BLaER1 treated with 17β-estradiol and CSF1 and Interleukin-3, amounts not matched to agents 10 nM and 100 nM (cell line): ENCODE measurements at regions not wholly inside any gene's neighbourhood (a gene's known extent, or its start where the extent isn't known, plus 50 kb on each side); places are given as distances from the start of the nearest gene placed in this dataset.

ENCODE experiments used
- H3K27ac ChIP-seq, 11 experiments: shearing (Covaris generic); formaldehyde crosslinking; 2 replicates each; pipeline ENCODE4 v1.8.1; 2022
- H3K27me3 ChIP-seq, 11 experiments: shearing (Covaris generic); formaldehyde crosslinking; 2 replicates each; pipeline ENCODE4 v1.8.1; 2022
- H3K36me3 ChIP-seq, 11 experiments: shearing (Covaris generic); formaldehyde crosslinking; 2 replicates each; pipeline ENCODE4 v1.8.1; 2022
- H3K4me1 ChIP-seq, 10 experiments: shearing (Covaris generic); formaldehyde crosslinking; 2 replicates each; pipeline ENCODE4 v1.8.1; 2022
- H3K4me2 ChIP-seq, 11 experiments: shearing (Covaris generic); formaldehyde crosslinking; 2 replicates each; pipeline ENCODE4 v1.8.1; 2022
- H3K4me3 ChIP-seq, 10 experiments: shearing (Covaris generic); formaldehyde crosslinking; 2 replicates each; pipeline ENCODE4 v1.8.1; 2022
- H3K9ac ChIP-seq, 11 experiments: shearing (Covaris generic); formaldehyde crosslinking; 2 replicates each; pipeline ENCODE4 v1.8.1; 2022
- H3K9me3 ChIP-seq, 11 experiments: shearing (Covaris generic); formaldehyde crosslinking; replicated peaks in 1 of 11; 2 replicates each; pipeline ENCODE4 v1.8.1; 2022
- H4K20me1 ChIP-seq, 11 experiments: shearing (Covaris generic); formaldehyde crosslinking; 2 replicates each; pipeline ENCODE4 v1.8.1; 2022
- Cebpa-rat ChIP-seq, 11 experiments: shearing (Covaris generic); IDR thresholded peaks; 2 replicates each; pipeline ENCODE4 v1.8.1; 2022

- no peak for TF ChIP-seq Cebpa-rat (IDR thresholded peaks at IDR 0.05)
- no peaks in the 10 kb centered on the region for H3K9me3 ChIP-seq
- no peaks in the 10 kb centered on the region for H4K20me1 ChIP-seq
- no peak overlapping the region for H3K4me2 ChIP-seq
- no peak overlapping the region for H3K27ac ChIP-seq
- no peaks in the 10 kb centered on the region for H3K36me3 ChIP-seq
- H3K4me3 ChIP-seq: no peak overlapping the region
- no peak overlapping the region for H3K9ac ChIP-seq
- H3K27me3 ChIP-seq: no peaks in the 10 kb centered on the region
- H3K4me1 ChIP-seq: no peaks in the 10 kb centered on the region
Observed at GRCh38 chr14:29489911-29490425, 437.7 kb downstream of the PRKD1 start.

DNA sequence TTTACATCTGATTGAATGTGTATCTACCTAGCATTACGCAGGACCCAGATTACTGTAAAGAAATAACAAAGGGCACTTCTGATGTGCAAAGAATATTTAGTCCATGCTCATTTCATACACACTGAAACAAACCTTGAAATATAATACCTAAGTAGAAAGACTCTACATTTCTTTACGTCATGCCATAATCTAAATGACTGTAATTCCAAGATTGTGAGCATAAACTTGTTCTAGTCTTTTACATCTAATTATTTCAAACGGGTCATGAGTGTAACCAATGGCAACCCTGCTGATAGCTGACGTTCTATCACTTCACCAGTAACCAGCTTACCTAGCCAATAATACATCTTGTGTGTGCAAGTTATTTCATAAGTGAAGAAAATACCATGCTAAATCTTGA, 433.8 kb downstream of the PRKD1 start:
- H3K9me3 ChIP-seq: peaks cover 0 to 9% (median 6%) of the 10 kb centered on the region in 11 experiments; a peak in 6 of 22 replicates
- no peaks in the 10 kb centered on the region for H3K4me1 ChIP-seq
- TF ChIP-seq Cebpa-rat (IDR thresholded peaks at IDR 0.05): no peak
- no peak overlapping the region for H3K9ac ChIP-seq
- no peaks in the 10 kb centered on the region for H4K20me1 ChIP-seq
- H3K27me3 ChIP-seq: no peaks in the 10 kb centered on the region
- no peak overlapping the region for H3K4me3 ChIP-seq
- no peak overlapping the region for H3K4me2 ChIP-seq
- H3K27ac ChIP-seq: no peak overlapping the region
- no peaks in the 10 kb centered on the region for H3K36me3 ChIP-seq

GRCh38 chr14:29494312-29494711, 433.3 kb downstream of the PRKD1 start:
- Histone ChIP-seq H3K36me3 (no peaks in the 10 kb centered on the region), H4K20me1 (no peaks in the 10 kb centered on the region), H3K4me1 (no peaks in the 10 kb centered on the region), H3K4me3 (no peak overlapping the region), H3K27me3 (no peaks in the 10 kb centered on the region), H3K4me2 (no peak overlapping the region), H3K9ac (no peak overlapping the region), H3K9me3 (peaks cover 0 to 9% (median 6%) of the 10 kb centered on the region in 11 experiments; a peak in 6 of 22 replicates), H3K27ac (no peak overlapping the region)
- no peak for TF ChIP-seq Cebpa-rat (IDR thresholded peaks at IDR 0.05)

GRCh38 chr14:29503903-29504302, 423.7 kb downstream of the PRKD1 start:
- H3K27ac ChIP-seq: no peak overlapping the region
- no peaks in the 10 kb centered on the region for H3K27me3 ChIP-seq

GRCh38 chr14:29518335-29518734, 409.3 kb downstream of the PRKD1 start:
- Histone ChIP-seq H3K36me3 (no peaks in the 10 kb centered on the region), H3K27me3 (no peaks in the 10 kb centered on the region), H3K4me2 (no peak overlapping the region), H3K4me3 (no peak overlapping the region), H3K4me1 (no peaks in the 10 kb centered on the region), H4K20me1 (no peaks in the 10 kb centered on the region), H3K9ac (no peak overlapping the region), H3K27ac (no peak overlapping the region), H3K9me3 (peaks cover 8 to 17% (median 11%) of the 10 kb centered on the region in 11 experiments; a peak in 21 of 22 replicates)
- TF ChIP-seq Cebpa-rat (IDR thresholded peaks at IDR 0.05): no peak

More at GRCh38 chr14:29503903-29504302, 423.7 kb downstream of the PRKD1 start:
- no peak overlapping the region for H3K9ac ChIP-seq
- no peak for TF ChIP-seq Cebpa-rat (IDR thresholded peaks at IDR 0.05)
- H3K9me3 ChIP-seq: 0 out of 22 replicates have a peak, but pooled peaks cover 0 to 4% (median 0%) of the 10 kb centered on the region in 11 experiments
- no peaks in the 10 kb centered on the region for H3K4me1 ChIP-seq
- H3K4me3 ChIP-seq: no peak overlapping the region
- H3K4me2 ChIP-seq: no peak overlapping the region
- H4K20me1 ChIP-seq: no peaks in the 10 kb centered on the region
- no peaks in the 10 kb centered on the region for H3K36me3 ChIP-seq

GRCh38 chr14:29521526-29522137, 406.0 kb downstream of the PRKD1 start:
- Histone ChIP-seq H3K4me3 (no peak overlapping the region), H4K20me1 (no peaks in the 10 kb centered on the region), H3K9me3 (peaks cover 8 to 17% (median 11%) of the 10 kb centered on the region in 11 experiments; a peak in 21 of 22 replicates), H3K4me2 (no peak overlapping the region), H3K4me1 (no peaks in the 10 kb centered on the region), H3K36me3 (no peaks in the 10 kb centered on the region), H3K27ac (no peak overlapping the region), H3K9ac (no peak overlapping the region), H3K27me3 (no peaks in the 10 kb centered on the region)
- TF ChIP-seq Cebpa-rat (IDR thresholded peaks at IDR 0.05): no peak
